WTC11 (cell line): ENCODE measurements at regions not wholly inside any gene's neighbourhood (a gene's known extent, or its start where the extent isn't known, plus 50 kb on each side); places are given as distances from the start of the nearest gene placed in this dataset.

ENCODE experiments used
- ATAC-seq: fragments of 200-7000 bp; cut with Tn5 transposase; 2 replicates; pipeline ENCODE4 v1.10.0; 2021; ENCODE audit warnings: mild to moderate bottlenecking, moderate library complexity
- CTCF ChIA-PET: fragments of 300-600 bp; sonication (Branson Sonifier 250); formaldehyde crosslinking; loops from one replicate; lab custom pipeline; 2021; ENCODE audit warnings: antibody characterized with exemption; lab: Charles Lee
- POLR2A ChIA-PET: fragments of 350-600 bp; sonication (Branson Sonifier 250); formaldehyde crosslinking; loops from one replicate; lab custom pipeline; 2021; ENCODE audit warnings: antibody characterized with exemption; lab: Charles Lee
- DNase-seq: peaks from one replicate; pipeline ENCODE4 v3.0.0; 2021; ENCODE audit warnings: low spot score
- H3K27ac Mint-ChIP-seq: 2 replicates; pipeline ENCODE4 v1.8.0; 2021; ENCODE audit warnings: mixed read lengths
- H3K27me3 Mint-ChIP-seq: 2 replicates; pipeline ENCODE4 v1.8.0; 2021; ENCODE audit warnings: low read depth, mild to moderate bottlenecking, moderate library complexity, mixed read lengths
- H3K36me3 Mint-ChIP-seq: 2 replicates; pipeline ENCODE4 v1.8.0; 2021; ENCODE audit warnings: mixed read lengths
- H3K4me1 Mint-ChIP-seq: 2 replicates; pipeline ENCODE4 v1.8.0; 2022; ENCODE audit warnings: mixed read lengths
- H3K4me3 Mint-ChIP-seq: 2 replicates; pipeline ENCODE4 v1.8.0; 2021; ENCODE audit warnings: mild to moderate bottlenecking, moderate library complexity, mixed read lengths
- H3K9me3 Mint-ChIP-seq: 2 replicates; pipeline ENCODE4 v1.8.0; 2021; ENCODE audit warnings: mixed read lengths
- ARID4B ChIP-seq: sonication (generic); formaldehyde crosslinking; IDR thresholded peaks from 2 replicates; pipeline ENCODE4 v1.8.0; 2023; ENCODE audit warnings: missing genetic modification reagents, mild to moderate bottlenecking, borderline replicate concordance
- E2F4 ChIP-seq: sonication (generic); formaldehyde crosslinking; IDR thresholded peaks from 2 replicates; pipeline ENCODE4 v1.8.1; 2022; ENCODE audit warnings: low read depth, mild to moderate bottlenecking, moderate library complexity, missing genetic modification reagents, borderline replicate concordance
- E2F5 ChIP-seq: sonication (generic); formaldehyde crosslinking; IDR thresholded peaks from 2 replicates; pipeline ENCODE4 v1.8.1; 2022; ENCODE audit warnings: mild to moderate bottlenecking, moderate library complexity, missing genetic modification reagents
- ERG ChIP-seq: fragments of 250-450 bp; sonication (Bioruptor Pico); IDR thresholded peaks from 2 replicates; pipeline ENCODE4 v1.8.0; 2021; ENCODE audit warnings: mild to moderate bottlenecking
- ETV6 ChIP-seq: sonication (generic); formaldehyde crosslinking; IDR thresholded peaks from 2 replicates; pipeline ENCODE4 v1.8.1; 2022; ENCODE audit warnings: mild to moderate bottlenecking, missing genetic modification reagents
- GRHL2 ChIP-seq: fragments of 250-450 bp; sonication (Bioruptor Pico); IDR thresholded peaks from 2 replicates; pipeline ENCODE4 v1.8.0; 2022; ENCODE audit warnings: mild to moderate bottlenecking, moderate library complexity; ENCODE audit not compliant: insufficient replicate concordance, severe bottlenecking
- JAZF1 ChIP-seq: fragments of 250-450 bp; sonication (Bioruptor Pico); IDR thresholded peaks from 2 replicates; pipeline ENCODE4 v1.9.0; 2021; ENCODE audit warnings: moderate library complexity, mild to moderate bottlenecking, inconsistent platforms
- KAT7 ChIP-seq: sonication (generic); formaldehyde crosslinking; IDR thresholded peaks from 2 replicates; pipeline ENCODE4 v1.8.1; 2023; ENCODE audit warnings: missing genetic modification reagents, mild to moderate bottlenecking, borderline replicate concordance
- NFE2L1 ChIP-seq: sonication (generic); formaldehyde crosslinking; IDR thresholded peaks from 2 replicates; pipeline ENCODE4 v1.8.1; 2023; ENCODE audit warnings: missing genetic modification reagents
- NR1H2 ChIP-seq: sonication (generic); formaldehyde crosslinking; IDR thresholded peaks from 2 replicates; pipeline ENCODE4 v1.9.0; 2021; ENCODE audit warnings: mild to moderate bottlenecking, moderate library complexity, missing genetic modification reagents
- PRRX2 ChIP-seq: fragments of 250-450 bp; sonication (Bioruptor Pico); IDR thresholded peaks from 2 replicates; pipeline ENCODE4 v1.8.0; 2021; ENCODE audit warnings: mild to moderate bottlenecking
- RELA ChIP-seq: sonication (generic); formaldehyde crosslinking; IDR thresholded peaks from 2 replicates; pipeline ENCODE4 v1.8.1; 2022; ENCODE audit warnings: missing genetic modification reagents, mild to moderate bottlenecking, borderline replicate concordance
- SOX15 ChIP-seq: fragments of 250-450 bp; sonication (Bioruptor Pico); IDR thresholded peaks from 2 replicates; pipeline ENCODE4 v1.9.0; 2021; ENCODE audit warnings: mild to moderate bottlenecking
- TCF7 ChIP-seq: sonication (generic); formaldehyde crosslinking; IDR thresholded peaks from 2 replicates; pipeline ENCODE4 v1.8.0; 2022; ENCODE audit warnings: mild to moderate bottlenecking, low read depth, missing genetic modification reagents, moderate library complexity
- TEAD1 ChIP-seq: sonication (generic); formaldehyde crosslinking; IDR thresholded peaks from 2 replicates; pipeline ENCODE4 v1.8.0; 2022; ENCODE audit warnings: mild to moderate bottlenecking, missing genetic modification reagents
- TEAD4 ChIP-seq: sonication (generic); formaldehyde crosslinking; IDR thresholded peaks from 2 replicates; pipeline ENCODE4 v1.8.0; 2022; ENCODE audit warnings: mild to moderate bottlenecking, missing genetic modification reagents
- ZNF219 ChIP-seq: sonication (generic); formaldehyde crosslinking; IDR thresholded peaks from 2 replicates; pipeline ENCODE4 v1.8.0; 2023; ENCODE audit warnings: missing genetic modification reagents, mild to moderate bottlenecking, borderline replicate concordance
- ZNF232 ChIP-seq: sonication (generic); formaldehyde crosslinking; IDR thresholded peaks from 2 replicates; pipeline ENCODE4 v1.8.0; 2022; ENCODE audit warnings: mild to moderate bottlenecking, missing genetic modification reagents
- ZNF263 ChIP-seq: sonication (generic); formaldehyde crosslinking; IDR thresholded peaks from 2 replicates; pipeline ENCODE4 v1.8.1; 2022; ENCODE audit warnings: low read depth, mild to moderate bottlenecking, moderate library complexity, missing genetic modification reagents
- ZNF416 ChIP-seq: fragments of 250-450 bp; sonication (Bioruptor Pico); IDR thresholded peaks from 2 replicates; pipeline ENCODE4 v1.9.0; 2021; ENCODE audit warnings: mild to moderate bottlenecking, inconsistent platforms
- ZNF671 ChIP-seq: fragments of 250-450 bp; sonication (Bioruptor Pico); IDR thresholded peaks from 2 replicates; pipeline ENCODE4 v1.8.0; 2021; ENCODE audit warnings: mild to moderate bottlenecking
- TF ChIP-seq, protein P1 (sequence below): sonication (generic); formaldehyde crosslinking; conservative IDR thresholded peaks from 2 replicates; pipeline ENCODE4 v1.8.1; 2023; ENCODE audit warnings: mild to moderate bottlenecking, low read depth, missing genetic modification reagents, moderate library complexity

GRCh38 chr5:56589481-56589860, 225.9 kb upstream of the MAP3K1 start (continued):
- TF ChIP-seq ARID4B (CRISPR knock-in tag) = no peak
- TF ChIP-seq ETV6 (CRISPR knock-in tag) = no peak

- H3K4me1 Mint-ChIP-seq = peaks cover 7% of the 10 kb centered on the region
- peak; percentile 47 for DNase-seq
- peaks cover 5% of the 10 kb centered on the region for H3K36me3 Mint-ChIP-seq
- no peak for TF ChIP-seq TEAD4 (CRISPR knock-in tag)
- TF ChIP-seq ZNF416 (CRISPR knock-in tag) = no peak
- TF ChIP-seq JAZF1 (CRISPR knock-in tag) = no peak
- TF ChIP-seq ZNF232 (CRISPR knock-in tag) = no peak
- no peak for TF ChIP-seq ZNF263 (CRISPR knock-in tag)
- no peak for TF ChIP-seq NFE2L1 (CRISPR knock-in tag)
- TF ChIP-seq TCF7 = no peak
- TF ChIP-seq RELA (CRISPR knock-in tag) = no peak
- TF ChIP-seq E2F5 = no peak
- peaks cover 2% of the 10 kb centered on the region; the same call in 1 of the 2 replicates for H3K27me3 Mint-ChIP-seq
- ATAC-seq = peak; percentile 88
- POLR2A ChIA-PET = no interaction called here
- H3K27ac Mint-ChIP-seq = no peak overlapping the region
- CTCF ChIA-PET = interaction anchor here (0.7 kb wide), 1 partner anchor 182 kb away, joined by 3 read pairs; no protein-coding TSS in a partner anchor
- H3K9me3 Mint-ChIP-seq = peaks cover 10% of the 10 kb centered on the region
- H3K4me3 Mint-ChIP-seq = no peak overlapping the region
These were observed 226.5 kb upstream of the MAP3K1 start for GRCh38 chr5:56588636-56589480.

GRCh38 chr5:56588131-56588487, 227.2 kb upstream of the MAP3K1 start:
- peaks cover 7% of the 10 kb centered on the region for H3K4me1 Mint-ChIP-seq
- DNase-seq (no peak), ATAC-seq (no peak)
- H3K9me3 Mint-ChIP-seq = peaks cover 14% of the 10 kb centered on the region
- ChIA-PET POLR2A (no interaction called here), CTCF (no interaction called here)
- H3K27me3 Mint-ChIP-seq = peaks cover 2% of the 10 kb centered on the region; the same call in 1 of the 2 replicates
- no peak overlapping the region for H3K4me3 Mint-ChIP-seq
- H3K27ac Mint-ChIP-seq = no peak overlapping the region
- peaks cover 10% of the 10 kb centered on the region for H3K36me3 Mint-ChIP-seq
- TF ChIP-seq ZNF416 (CRISPR knock-in tag) (no peak), ZNF671 (no peak), E2F4 (CRISPR knock-in tag) (no peak), GRHL2 (no peak), KAT7 (CRISPR knock-in tag) (no peak), ZNF232 (CRISPR knock-in tag) (no peak), ERG (no peak), PRRX2 (CRISPR knock-in tag) (no peak), NR1H2 (no peak), SOX15 (CRISPR knock-in tag) (no peak), TEAD1 (no peak), ZNF219 (no peak)
- TF ChIP-seq, protein P1, sequence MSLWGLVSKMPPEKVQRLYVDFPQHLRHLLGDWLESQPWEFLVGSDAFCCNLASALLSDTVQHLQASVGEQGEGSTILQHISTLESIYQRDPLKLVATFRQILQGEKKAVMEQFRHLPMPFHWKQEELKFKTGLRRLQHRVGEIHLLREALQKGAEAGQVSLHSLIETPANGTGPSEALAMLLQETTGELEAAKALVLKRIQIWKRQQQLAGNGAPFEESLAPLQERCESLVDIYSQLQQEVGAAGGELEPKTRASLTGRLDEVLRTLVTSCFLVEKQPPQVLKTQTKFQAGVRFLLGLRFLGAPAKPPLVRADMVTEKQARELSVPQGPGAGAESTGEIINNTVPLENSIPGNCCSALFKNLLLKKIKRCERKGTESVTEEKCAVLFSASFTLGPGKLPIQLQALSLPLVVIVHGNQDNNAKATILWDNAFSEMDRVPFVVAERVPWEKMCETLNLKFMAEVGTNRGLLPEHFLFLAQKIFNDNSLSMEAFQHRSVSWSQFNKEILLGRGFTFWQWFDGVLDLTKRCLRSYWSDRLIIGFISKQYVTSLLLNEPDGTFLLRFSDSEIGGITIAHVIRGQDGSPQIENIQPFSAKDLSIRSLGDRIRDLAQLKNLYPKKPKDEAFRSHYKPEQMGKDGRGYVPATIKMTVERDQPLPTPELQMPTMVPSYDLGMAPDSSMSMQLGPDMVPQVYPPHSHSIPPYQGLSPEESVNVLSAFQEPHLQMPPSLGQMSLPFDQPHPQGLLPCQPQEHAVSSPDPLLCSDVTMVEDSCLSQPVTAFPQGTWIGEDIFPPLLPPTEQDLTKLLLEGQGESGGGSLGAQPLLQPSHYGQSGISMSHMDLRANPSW (CRISPR knock-in tag) = no peak
